Stimulated activated CD8-positive, alpha-beta memory T cell treated with anti-CD3 and anti-CD28 coated beads, Interleukin-4, amount 100 ng/mL, for 48 hours (primary cell): ENCODE measurements at regions not wholly inside any gene's neighbourhood (a gene's known extent, or its start where the extent isn't known, plus 50 kb on each side); places are given as distances from the start of the nearest gene placed in this dataset.

ENCODE experiments used
- DNase-seq: peaks from one replicate; pipeline ENCODE4 v3.0.0-alpha.2; 2020

DNA sequence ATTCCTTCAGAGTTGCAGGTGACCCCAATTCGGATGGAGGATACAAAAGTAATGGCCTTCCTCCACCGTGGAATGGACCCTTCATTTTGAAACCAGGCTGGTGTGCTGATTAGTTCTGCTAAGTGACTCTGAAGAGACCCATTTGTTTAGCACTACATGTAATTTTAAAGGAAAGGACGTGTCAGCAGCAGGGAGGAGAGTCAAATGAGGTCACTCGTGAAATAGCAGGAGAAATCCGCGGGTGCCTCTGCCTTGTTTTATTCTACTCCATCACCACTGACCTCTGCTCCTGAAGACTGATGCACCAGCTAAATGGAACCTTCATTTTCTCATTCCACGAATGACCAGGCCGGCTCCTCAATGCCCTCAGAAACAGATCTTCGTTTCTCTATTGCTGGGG is 589.2 kb downstream of the CDH11 start:
- DNase-seq = no peak

DNA sequence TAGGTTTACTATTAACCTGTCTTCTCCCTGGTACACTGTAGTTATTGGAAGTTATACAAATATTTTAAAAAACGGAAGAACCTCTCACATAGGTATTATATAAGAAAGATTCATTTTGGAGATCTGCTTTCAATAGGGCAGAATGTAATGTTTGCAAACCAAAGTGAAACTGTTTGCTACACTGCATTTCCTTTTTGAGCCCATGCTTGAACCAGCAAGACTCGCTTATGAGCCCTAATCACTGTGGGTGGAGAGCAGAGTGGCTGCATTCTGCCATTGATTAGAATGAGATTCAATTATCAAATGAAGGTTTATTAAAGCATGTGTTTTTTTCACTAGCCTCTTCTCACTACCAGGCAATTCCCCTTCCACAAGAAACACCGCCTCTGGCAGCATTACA is 589.7 kb downstream of the CDH11 start:
- DNase-seq = no peak

DNA sequence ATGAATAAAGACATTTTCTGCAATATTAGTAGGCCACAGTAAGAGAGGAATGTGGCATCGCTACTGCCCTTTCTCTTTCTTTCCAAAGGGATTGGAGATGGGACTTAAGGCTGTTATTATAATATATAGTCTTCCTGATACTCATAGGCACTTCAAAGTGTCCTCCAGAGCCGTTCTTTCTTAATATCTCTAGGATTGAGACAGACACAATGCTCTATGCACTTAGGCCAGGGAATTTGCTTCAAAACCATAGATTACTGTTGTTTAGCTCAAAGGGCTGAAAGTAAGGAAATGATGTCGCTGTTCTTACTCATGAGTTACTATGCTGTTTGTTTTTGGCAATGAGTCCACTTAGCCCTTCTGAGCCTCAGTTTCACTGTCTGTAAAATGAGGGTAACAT is 590.5 kb downstream of the CDH11 start:
- no peak for DNase-seq

DNA sequence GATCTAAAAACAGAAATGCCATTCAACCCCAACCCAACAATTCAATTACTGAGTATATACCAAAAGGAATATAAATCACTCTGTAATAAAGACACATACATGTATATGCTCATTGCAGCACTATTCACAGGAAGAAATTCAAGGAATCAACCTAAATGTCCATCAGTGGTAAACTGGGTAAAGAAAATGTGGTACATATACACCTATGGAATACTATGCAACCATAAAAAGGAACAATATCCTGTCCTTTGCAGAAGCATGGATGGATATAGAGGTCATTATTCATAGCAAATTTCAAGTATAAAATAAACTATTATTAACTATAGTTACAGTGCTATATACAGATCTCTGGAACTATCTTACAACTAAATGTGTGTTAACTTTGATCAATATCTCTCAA is 599.3 kb downstream of the CDH11 start:
- DNase-seq = no peak

DNA sequence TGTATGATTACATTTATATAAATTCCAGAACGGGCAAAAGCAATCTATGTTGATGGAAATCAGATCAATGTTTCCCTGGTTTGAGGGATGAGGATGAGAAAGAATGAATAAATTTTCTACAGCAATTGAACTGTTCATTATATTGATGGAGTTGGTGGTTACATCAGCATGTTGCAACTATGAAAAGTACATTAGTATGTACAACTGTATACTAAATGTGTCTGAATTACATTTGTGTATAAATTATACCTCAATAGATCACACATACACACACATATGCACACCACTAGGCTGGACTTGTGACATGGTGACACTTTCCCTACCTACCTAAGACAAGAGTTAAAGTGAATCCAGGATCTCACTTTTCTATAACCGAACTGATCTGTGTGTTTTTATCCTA is 608.0 kb downstream of the CDH11 start:
- no peak for DNase-seq

DNA sequence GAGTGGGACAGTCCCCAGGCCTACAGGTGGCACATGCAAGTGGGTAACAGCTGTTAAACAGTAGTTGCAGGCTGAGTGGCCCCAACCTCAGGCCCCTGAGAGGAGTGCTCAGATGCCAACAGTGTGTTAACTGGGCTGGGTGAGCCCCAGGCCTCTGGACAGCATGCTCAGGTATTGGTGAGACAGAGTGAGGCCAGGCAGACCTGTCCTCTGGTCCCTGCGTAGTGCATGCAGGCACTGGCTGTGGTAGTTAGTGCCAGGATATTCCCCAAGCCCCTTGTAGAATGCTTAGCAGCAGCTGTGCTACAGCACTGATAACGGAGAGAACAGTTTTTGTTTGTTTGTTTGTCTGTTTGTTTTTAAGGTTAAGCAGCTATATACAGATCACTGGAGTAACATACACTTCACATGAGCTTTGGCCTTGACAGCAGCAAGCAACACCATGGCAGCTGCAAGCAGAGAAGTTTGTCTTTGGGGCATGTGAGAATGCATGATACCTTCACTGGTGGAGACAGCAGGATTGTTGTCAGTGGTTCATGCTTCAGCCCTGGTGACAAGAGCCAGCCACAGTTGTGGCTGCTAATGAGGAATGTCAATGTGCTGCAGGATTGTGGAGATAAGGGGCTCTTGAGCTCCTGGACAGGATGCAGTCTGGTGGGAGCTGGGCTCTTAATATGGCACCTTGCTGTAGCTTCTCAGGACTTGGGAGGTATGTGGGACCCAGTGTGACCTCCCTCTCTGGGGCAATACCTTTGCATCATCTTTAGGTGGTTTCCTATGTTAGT is 614.4 kb downstream of the CDH11 start:
- DNase-seq = no peak

DNA sequence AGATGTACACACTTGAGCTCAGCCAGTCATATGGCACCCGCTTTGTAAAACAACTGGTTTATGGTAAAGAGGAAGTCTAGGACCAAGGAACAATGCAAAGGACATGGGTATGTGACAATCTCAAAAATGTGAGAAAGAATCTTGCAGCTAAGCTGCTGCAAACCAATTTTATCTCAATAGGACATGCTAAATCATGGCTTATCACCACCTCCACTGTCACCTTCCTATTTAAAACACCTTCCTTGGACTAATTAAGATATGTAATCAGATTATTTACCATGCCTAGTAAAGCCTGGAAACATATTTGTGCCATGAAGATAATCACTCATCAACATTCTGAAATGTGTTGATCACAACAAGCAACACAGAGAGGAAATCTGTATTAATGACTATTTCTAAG is 622.7 kb downstream of the CDH11 start:
- no peak for DNase-seq

DNA sequence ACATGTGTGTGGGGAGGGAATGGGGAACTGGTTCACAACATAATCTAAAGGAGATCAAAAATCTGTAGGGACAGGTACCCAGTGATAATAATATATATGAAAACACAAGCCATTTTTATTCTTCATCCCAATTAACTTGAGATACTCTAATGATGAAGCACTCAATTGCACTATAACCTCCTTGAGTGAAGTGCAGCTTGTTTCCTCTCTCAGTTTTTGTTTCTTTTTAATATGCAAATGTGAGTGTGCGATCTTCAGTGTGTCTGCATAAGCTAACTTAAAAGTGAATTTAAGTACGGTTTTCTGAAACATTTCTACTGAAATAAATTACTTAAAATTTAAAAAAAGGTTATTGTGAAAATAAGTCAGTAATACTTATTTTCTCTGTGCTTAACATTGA is 623.5 kb downstream of the CDH11 start:
- DNase-seq = no peak

DNA sequence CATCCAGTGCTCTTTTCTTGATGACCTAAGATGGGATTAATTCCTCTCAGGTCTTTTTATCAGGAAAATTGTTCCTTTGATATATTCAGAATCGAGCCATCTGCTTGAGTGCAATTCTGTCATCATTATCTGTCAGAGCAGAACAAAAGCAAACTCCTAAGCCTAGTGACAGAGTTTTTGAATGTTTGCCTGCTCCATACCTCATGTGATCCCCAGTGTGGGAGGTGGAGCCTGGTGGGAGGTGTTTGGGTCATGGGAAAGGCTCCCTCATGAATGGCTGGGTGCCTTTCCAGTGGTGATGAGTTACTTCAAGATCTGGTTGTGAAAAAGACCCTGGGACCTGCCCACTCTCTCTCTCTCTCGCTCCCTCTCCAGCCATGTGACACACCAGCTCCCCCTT is 628.2 kb downstream of the CDH11 start:
- DNase-seq = no peak

DNA sequence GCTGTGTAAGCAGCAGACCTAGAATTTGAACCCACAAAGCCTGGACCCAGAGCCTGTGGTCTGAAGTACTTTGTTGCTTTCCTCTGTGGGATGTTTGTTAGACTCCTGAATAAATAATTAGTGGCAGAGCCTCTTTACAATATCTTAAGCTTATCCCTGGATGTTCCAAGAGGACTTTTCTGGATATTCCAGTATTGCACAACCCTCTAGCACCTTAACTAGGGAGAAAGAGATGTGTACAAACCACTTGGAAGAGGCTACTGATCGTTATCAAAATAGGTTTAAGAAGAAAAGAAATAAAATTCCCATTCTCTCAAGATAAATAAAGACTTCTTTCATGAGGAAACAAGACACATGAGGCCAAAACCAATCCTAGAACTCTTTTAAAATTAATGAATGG is 632.4 kb downstream of the CDH11 start:
- no peak for DNase-seq

DNA sequence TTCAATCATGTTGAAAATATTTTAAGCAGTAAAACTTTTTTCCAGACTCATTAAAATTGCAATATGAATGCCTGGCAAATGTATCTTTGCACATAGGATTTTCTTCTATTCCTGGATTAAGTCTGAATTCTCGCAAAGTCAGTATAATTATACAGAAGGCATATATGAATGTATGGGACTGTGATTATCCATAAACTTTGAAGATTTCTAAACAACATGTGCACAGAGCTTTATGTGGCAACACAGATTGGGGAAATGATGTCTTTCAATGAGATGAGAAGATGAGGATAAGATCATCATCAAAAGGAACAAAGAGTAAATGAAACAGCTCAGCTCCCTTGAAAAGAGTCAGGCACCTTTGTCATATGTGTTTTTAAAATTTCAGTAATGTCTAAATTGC is 635.3 kb downstream of the CDH11 start:
- DNase-seq = no peak

DNA sequence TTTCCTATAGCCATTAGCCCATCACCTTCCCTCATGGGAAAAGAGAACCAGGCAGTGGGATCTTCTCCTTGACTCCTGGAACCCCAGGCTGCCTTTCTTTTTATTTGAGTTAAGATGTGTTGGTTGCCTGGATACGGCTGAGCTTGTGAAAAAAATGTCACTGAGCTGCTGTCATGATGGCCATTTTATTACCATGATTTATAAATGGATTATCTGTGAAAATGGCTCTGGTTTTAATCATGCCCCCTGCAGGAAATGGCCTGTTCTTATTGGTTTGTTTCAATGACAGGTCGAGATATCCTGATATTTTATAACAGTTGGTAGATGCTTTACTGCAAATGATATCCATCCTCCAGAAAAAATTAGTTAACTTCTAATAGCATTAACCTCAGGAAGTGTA is 640.4 kb downstream of the CDH11 start:
- DNase-seq = no peak

DNA sequence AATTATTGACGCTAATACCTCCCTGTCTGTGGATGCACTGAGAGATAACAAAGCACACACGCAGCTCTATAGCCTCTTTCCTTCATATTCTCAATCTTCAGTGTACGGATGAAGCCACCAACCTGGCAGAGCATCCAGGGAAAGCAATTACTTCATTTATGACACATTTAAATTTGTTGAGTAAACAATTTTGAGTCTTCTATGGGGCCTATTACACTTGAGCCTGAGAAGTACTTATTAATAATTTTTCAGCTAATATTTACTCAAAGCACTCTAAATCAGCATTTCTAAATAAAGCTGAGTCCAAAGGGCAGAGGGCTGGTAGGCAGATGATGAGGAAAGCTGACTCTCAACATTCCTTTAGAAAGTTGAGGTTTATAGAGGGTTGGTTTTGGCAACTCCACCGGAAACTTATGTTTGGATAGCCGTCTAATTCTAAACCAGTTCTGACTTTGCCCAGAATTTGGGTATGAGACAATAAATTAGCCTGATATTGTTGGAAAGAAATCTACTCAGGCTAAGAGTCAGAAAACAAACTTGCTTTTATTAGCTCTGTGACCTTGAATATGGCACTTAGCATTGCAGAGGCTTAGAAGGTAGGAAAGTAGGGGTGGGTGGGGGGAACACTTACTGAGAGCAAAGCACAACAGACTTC is 643.5 kb downstream of the CDH11 start:
- no peak for DNase-seq

DNA sequence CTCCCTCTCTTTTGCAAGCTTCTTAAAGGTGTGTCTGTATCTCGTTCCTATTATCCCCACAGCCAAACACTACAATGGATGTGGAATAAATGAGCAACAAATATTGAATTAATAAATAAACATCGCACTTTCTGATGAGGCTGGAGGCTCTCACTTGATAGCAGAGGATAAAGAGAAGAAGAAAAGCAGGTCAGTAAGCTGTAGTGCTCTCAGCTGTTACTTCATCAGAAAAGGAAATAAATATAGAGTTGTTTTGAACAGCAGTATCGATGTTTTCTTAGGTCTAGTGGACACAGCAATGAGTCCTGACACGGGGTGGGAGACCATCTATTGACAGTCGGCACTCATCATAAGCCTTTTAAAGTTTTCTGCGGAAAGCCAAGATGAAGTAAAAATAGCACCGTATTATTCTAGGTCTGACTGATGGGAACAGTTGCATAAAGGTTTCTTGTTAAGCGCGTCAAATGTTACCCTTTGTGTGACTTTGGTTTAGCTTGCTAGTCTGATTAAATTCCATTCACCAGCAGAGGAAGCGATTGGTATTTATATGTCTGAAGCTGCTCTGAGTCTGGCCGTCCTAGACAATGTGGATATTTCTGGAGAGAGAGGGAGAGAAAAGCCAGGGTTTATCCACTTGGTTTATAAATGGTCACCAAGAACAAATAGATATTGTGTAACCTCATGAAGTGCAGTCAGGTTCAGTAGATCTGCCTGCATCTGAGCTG is 646.1 kb downstream of the CDH11 start:
- DNase-seq = no peak

DNA sequence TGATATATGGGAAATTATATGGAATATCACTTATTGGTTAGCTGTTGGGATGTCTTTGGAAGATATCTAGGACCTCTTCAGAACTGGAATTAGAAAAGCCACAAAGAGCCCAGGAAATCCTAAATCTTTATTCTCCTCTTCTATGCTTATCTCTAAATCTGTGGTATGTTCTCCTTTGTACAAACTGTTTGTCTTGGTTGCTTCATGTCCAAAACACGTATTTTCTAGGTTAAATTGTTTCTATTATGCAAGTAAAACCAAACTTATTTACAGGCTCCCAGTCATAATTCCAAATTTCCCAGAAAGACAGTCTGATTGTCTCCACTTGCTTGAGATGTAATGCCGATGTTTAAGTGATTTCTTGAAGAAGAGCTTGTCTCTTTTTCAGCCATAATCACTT is 650.9 kb downstream of the CDH11 start:
- no peak for DNase-seq

DNA sequence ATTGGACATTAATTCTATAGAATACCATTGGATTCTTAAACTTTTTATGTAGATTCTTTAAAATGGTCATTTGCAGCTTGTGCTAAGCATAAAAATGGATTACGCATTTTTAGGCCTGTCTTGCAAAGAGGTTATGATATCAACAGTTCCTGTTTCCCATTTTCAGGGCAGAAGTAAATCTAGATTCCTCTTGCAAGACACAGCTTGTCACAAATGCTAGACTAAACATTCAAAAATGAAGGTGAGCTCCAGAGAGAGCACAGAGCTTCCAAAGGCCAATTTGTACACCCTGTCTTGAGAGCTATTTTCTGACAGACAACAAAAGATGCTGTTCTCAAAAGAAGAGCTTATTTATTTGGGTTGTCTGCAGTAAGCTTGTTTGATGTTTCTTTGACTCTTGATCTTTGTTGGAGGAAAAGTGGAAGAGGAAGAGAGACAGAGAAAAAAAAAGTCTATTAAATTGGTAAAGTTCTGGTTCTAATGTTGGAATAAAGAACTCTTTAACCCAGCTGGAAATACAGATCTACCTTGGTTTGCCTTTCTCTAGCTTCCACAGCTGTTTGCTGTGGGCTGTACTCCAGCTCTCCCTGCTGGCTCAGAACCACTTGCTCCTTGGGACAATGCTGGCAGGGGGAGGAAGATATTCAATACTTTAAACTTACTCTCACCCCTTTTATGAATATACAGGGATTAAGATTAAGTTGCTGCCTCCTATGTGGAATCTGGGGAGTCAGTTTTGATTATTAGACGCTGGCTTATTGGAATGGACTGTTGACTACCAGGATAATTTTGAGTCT is 651.8 kb downstream of the CDH11 start:
- DNase-seq = no peak

DNA sequence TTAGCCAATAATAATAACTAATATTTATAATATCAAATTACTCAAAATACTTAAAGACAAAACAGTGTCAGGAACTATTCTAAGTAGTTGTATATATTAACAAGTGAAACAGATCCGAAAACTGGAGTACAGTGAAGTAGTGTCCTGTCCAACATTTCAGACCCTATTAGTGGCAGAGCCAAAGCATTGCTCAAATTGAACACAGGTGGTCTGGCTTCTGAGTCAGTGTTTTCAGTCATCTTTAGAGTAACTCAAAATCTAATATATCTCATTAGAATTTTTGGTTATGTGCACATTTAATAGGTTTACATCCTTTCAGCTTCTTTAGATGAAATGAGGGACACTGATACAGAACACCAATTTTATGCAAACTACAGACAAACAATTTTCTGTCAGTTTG is 652.5 kb downstream of the CDH11 start:
- no peak for DNase-seq

DNA sequence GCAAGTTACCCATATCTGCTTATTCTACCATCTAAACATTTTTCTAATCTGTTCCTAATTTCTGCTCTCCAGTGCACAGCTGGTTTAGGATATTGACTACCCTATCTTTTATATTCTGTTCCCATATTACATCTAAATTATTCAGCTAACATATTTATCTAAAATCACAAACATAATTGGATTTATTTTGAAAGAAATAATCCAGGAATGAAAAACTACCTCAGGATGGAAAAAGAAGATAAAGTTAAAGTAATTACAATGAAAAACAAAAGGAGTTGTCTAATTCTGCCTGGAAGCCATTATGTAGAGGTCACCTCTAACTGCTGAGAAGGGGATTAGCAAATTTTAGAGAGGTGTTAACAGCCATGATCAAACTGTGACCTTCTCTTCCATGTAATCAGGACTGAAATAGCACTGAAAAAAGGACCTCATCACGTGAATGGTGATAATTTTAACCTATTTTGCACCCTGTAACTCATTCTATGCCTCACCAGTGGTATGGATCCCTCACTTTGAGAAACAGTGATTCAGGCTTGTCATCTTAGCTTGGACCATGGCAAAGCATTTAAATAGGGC is 653.3 kb downstream of the CDH11 start:
- no peak for DNase-seq

DNA sequence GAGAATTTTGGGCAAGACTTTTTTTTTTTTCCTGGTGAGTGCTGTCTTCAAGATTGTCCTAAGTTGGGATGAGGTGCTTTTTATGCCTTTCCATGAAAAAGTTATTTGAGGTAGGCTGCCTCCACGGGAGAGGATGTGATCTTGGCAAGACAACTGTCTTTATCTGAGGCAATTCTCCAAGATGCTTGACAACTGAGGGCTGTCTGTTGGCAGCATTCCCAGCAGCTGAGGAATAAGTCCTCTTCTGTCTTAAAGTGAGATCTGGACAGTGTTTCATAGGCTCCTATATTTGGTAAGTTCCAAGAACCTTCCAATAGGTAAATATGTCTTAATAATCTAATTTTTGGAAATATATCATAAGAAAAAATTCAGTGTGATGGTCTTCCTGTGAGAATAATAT is 662.0 kb downstream of the CDH11 start:
- no peak for DNase-seq

DNA sequence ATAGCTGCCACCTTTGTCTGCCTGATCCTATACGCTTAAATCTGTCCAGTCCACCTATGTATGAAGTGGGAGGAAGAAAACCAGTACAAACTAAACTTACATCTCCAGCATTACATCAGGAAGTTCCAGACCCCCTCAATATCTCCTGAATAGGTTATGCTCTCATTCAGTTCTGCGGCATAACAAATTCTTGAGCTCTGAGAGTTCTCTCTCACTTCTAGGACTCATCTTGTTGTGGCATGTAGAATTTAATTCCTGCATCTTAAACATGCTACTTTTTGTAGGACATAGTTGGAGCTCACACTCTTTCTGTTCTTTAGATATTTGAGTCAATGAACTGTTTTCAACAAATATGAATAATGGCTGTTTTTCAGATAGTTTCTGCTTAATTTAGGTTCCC is 662.5 kb downstream of the CDH11 start:
- no peak for DNase-seq

DNA sequence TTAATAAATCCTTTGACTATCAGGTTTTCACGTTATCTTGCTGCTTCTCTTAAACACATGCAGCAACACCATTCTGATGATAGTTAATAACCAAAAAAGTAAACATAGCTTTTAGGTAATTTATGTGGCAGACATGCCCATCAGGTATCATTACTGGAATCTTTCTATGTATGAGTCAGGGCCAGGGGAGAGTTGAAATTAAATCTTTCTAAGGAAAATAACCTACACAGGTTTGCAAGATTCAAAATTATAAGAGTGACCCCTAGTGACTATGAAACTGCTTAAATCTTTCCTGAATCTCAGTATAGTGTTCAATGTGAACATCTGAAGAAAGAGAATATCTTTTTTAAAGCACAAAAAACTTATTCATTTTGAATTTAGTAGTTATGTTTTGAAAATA is 666.6 kb downstream of the CDH11 start:
- DNase-seq = no peak

DNA sequence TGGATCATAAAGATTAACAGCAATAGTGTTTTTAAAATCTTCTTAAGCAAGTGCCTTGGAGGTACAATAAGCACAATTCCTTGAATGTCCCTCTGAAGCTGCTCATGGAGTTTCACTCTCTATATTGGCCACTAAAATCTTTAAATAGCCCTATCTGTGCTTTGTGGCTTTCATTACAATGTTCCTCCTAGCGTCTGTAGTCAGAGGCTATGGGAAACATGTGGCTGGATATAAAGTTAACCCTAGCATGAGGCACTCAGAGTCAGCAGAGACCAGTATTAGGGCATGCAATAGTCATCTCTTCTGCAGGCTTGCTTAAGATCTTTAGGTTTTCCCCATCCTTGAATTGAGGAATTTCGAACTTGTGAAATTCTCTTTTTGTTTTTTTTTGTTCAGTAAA is 668.2 kb downstream of the CDH11 start:
- DNase-seq = no peak

DNA sequence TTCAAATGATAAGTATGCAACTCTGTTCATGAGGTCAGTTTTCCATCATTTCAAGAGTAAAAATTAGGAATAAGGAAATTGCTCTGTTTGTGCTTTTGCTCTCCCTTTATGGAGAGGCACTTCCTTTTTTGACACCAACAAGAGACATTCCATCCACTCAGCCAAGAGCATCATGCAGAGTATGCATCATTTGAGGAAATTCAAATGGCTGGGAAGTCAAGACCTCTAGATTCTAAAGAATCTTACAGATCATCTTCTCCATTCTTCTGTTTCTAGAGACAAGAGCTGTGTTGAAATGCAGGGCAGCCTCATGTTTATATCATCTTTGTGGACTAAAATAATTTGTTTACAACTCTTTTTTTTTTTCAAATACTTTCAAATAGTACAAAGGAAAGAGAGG is 669.4 kb downstream of the CDH11 start:
- no peak for DNase-seq
